ENCODE measurements at regions not wholly inside any gene's neighbourhood (a gene's known extent, or its start where the extent isn't known, plus 50 kb on each side); places are given as distances from the start of the nearest gene placed in this dataset.

GRCh38 chr9:71352837-71353236, 231.4 kb upstream of the TRPM3 start:
- WGBS, 2 donors, result 65 to 72% methylated on average over 5 of the region's 5 CpGs
- Histone ChIP-seq H3K4me1 (no peaks in the 10 kb centered on the region), H3K27ac (no peak overlapping the region), H3K9me3 (no peaks in the 10 kb centered on the region), H3K27me3 (no peaks in the 10 kb centered on the region), H3K4me3 (no peak overlapping the region), H3K36me3 (no peaks in the 10 kb centered on the region)
- TF ChIP-seq POLR2A (IDR thresholded peaks at IDR 0.05) (no peak), EP300 (IDR thresholded peaks at IDR 0.05) (no peak), CTCF (IDR thresholded peaks at IDR 0.05) (no peak), POLR2AphosphoS5 (IDR thresholded peaks at IDR 0.05) (no peak)
- DNase-seq, result no peak
- no peak for ATAC-seq (ENCODE audit: low FRiP score in 2 of 2)

- Histone ChIP-seq H3K27ac (no peak overlapping the region), H3K4me1 (no peaks in the 10 kb centered on the region), H3K4me3 (no peak overlapping the region), H3K9me3 (no peaks in the 10 kb centered on the region), H3K27me3 (no peaks in the 10 kb centered on the region), H3K36me3 (no peaks in the 10 kb centered on the region)
- DNase-seq, result no peak
- no peak for TF ChIP-seq CTCF (IDR thresholded peaks at IDR 0.05)
- TF ChIP-seq EP300 (IDR thresholded peaks at IDR 0.05), result no peak
- no peak for TF ChIP-seq POLR2AphosphoS5 (IDR thresholded peaks at IDR 0.05)
- no peak for TF ChIP-seq POLR2A (IDR thresholded peaks at IDR 0.05)
- ATAC-seq (ENCODE audit: low FRiP score in 2 of 2), result no peak
- WGBS, 2 donors, result 83 to 87% methylated on average over 4 of the region's 4 CpGs
These were observed 227.8 kb upstream of the TRPM3 start for GRCh38 chr9:71349218-71349617.

GRCh38 chr9:71333321-71333720, 211.9 kb upstream of the TRPM3 start:
- no peak for DNase-seq
- Histone ChIP-seq H3K9me3 (peaks cover 0 to 4% (median 0%) of the 10 kb centered on the region in 4 donors), H3K27ac (no peak overlapping the region), H3K36me3 (no peaks in the 10 kb centered on the region), H3K4me3 (no peak overlapping the region), H3K4me1 (no peaks in the 10 kb centered on the region), H3K27me3 (no peaks in the 10 kb centered on the region)
- ATAC-seq (ENCODE audit: low FRiP score in 2 of 2), result no peak
- TF ChIP-seq EP300 (IDR thresholded peaks at IDR 0.05) (no peak), CTCF (IDR thresholded peaks at IDR 0.05) (no peak), POLR2A (IDR thresholded peaks at IDR 0.05) (no peak), POLR2AphosphoS5 (IDR thresholded peaks at IDR 0.05) (no peak)
- WGBS, 2 donors, result 43 to 48% methylated on average over 3 of the region's 3 CpGs

- ATAC-seq (ENCODE audit: low FRiP score in 2 of 2) (no peak), DNase-seq (no peak)
- Histone ChIP-seq H3K27ac (no peak overlapping the region), H3K4me3 (no peak overlapping the region), H3K27me3 (no peaks in the 10 kb centered on the region), H3K36me3 (no peaks in the 10 kb centered on the region), H3K9me3 (no peaks in the 10 kb centered on the region), H3K4me1 (no peaks in the 10 kb centered on the region)
- no peak for TF ChIP-seq EP300 (IDR thresholded peaks at IDR 0.05)
- no peak for TF ChIP-seq POLR2AphosphoS5 (IDR thresholded peaks at IDR 0.05)
- no peak for TF ChIP-seq POLR2A (IDR thresholded peaks at IDR 0.05)
- no peak for TF ChIP-seq CTCF (IDR thresholded peaks at IDR 0.05)
- WGBS, 2 donors, result 57 to 67% methylated on average over 2 of the region's 2 CpGs
These were observed 210.2 kb upstream of the TRPM3 start for GRCh38 chr9:71331603-71332002.

GRCh38 chr9:71329873-71330272, 208.5 kb upstream of the TRPM3 start:
- Histone ChIP-seq H3K9me3 (no peaks in the 10 kb centered on the region), H3K27me3 (no peaks in the 10 kb centered on the region), H3K4me1 (no peaks in the 10 kb centered on the region), H3K4me3 (no peak overlapping the region), H3K27ac (no peak overlapping the region), H3K36me3 (no peaks in the 10 kb centered on the region)
- WGBS, 2 donors, result 88 to 95% methylated on average over 3 of the region's 3 CpGs
- ATAC-seq (ENCODE audit: low FRiP score in 2 of 2), result no peak
- no peak for TF ChIP-seq CTCF (IDR thresholded peaks at IDR 0.05)
- TF ChIP-seq POLR2A (IDR thresholded peaks at IDR 0.05), result no peak
- TF ChIP-seq POLR2AphosphoS5 (IDR thresholded peaks at IDR 0.05), result no peak
- no peak for TF ChIP-seq EP300 (IDR thresholded peaks at IDR 0.05)
- no peak for DNase-seq
